ENCODE measurements at regions not wholly inside any gene's neighbourhood (a gene's known extent, or its start where the extent isn't known, plus 50 kb on each side); places are given as distances from the start of the nearest gene placed in this dataset.

DNA sequence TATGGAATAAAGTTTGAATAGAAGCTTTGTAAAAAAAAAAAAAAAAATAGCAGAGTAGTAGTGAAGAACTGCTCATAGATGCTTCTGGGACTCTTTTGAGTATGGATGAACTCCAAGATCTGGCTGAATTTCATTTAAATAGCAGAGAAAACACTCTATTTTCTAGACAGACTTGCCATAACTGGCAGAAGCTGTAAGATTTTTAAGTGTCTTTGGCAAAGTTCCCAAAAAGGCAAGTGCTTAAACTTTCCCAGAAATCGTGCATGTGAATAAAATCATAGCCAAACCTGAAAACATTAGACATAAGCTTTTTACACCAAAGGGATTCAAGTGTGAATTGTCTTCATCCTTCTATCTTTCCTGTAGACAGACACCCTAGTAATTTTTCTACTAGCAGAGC lies 110.3 kb upstream of the MITF start:
- TF ChIP-seq POLR2AphosphoS5 (IDR thresholded peaks at IDR 0.05; ENCODE audit: low read depth, low read length), result no peak
- TF ChIP-seq SIN3A (IDR thresholded peaks at IDR 0.05; ENCODE audit: borderline replicate concordance, insufficient read depth, low read length), result no peak

Measured in PFSK-1 (cell line).